A549 (cell line): ENCODE measurements at regions not wholly inside any gene's neighbourhood (a gene's known extent, or its start where the extent isn't known, plus 50 kb on each side); places are given as distances from the start of the nearest gene placed in this dataset.

Experiments
- HDAC2 ChIP-seq: fragments of 200-600 bp; sonication (generic); IDR thresholded peaks from 2 replicates; pipeline ENCODE4 v1.6.1; 2016
- KDM1A ChIP-seq: fragments of 200-600 bp; sonication (generic); IDR thresholded peaks from 2 replicates; pipeline ENCODE4 v1.6.1; 2016; ENCODE audit warnings: low read depth, mild to moderate bottlenecking
- PBX3 ChIP-seq: IDR thresholded peaks from 2 replicates; pipeline ENCODE4 v1.6.1; 2012
- POLR2A ChIP-seq: IDR thresholded peaks from 2 replicates; pipeline ENCODE4 v1.6.1; 2012; ENCODE audit warnings: mild to moderate bottlenecking, low read length
- RAD21 ChIP-seq, 2 experiments: fragments of >200 bp in 1 of 2; sonication (Bioruptor Twin) in 1 of 2; formaldehyde crosslinking in 1 of 2; IDR thresholded peaks in 1 of 2; conservative IDR thresholded peaks in 1 of 2; 2 replicates in 1 of 2; 3 replicates in 1 of 2; pipeline ENCODE4 v1.6.1; 2012 to 2018; ENCODE audit warnings: inconsistent platforms in 1 of 2

- no peak for TF ChIP-seq HDAC2
- no peak for TF ChIP-seq PBX3
- no peak for TF ChIP-seq KDM1A
- TF ChIP-seq POLR2A: no peak
- no peak for TF ChIP-seq RAD21 (conservative IDR thresholded peaks at IDR 0.05 in 1 of 2, IDR thresholded peaks at IDR 0.05 in 1 of 2)
Observed at GRCh38 chr1:67892476-67893125, 59.3 kb upstream of the GNG12 start.
